Endothelial cell of umbilical vein (primary cell): ENCODE measurements at regions not wholly inside any gene's neighbourhood (a gene's known extent, or its start where the extent isn't known, plus 50 kb on each side); places are given as distances from the start of the nearest gene placed in this dataset.

ENCODE experiments used
- BruUV-seq: library from RNA; stranded (reverse); fragments of 400-500 nt; replicated peaks from 2 replicates; lab custom pipeline; 2021; lab: Mats Ljungman, UMichigan
- CTCF ChIA-PET: fragments of 300-600, 350-600 bp; sonication (Branson Sonifier 250); formaldehyde crosslinking; loops from one replicate; lab custom pipeline; 2021; ENCODE audit warnings: antibody characterized with exemption, inconsistent platforms; lab: Charles Lee
- POLR2A ChIA-PET: fragments of 300-600, 350-600 bp; sonication (Branson Sonifier 250); formaldehyde crosslinking; loops from one replicate; lab custom pipeline; 2021; ENCODE audit warnings: antibody characterized with exemption, inconsistent platforms; lab: Charles Lee
- DNase-seq: peaks from one replicate; pipeline ENCODE4 v3.0.0-alpha.2; 2011; ENCODE audit warnings: low read depth, low spot score
- FAIRE-seq: peaks from 2 replicates; lab custom pipeline; 2011; peaks lifted over from hg19 to GRCh38; lab: Jason Lieb, UNC
- H2AFZ ChIP-seq: 2 replicates; pipeline ENCODE4 v1.6.0; 2012; ENCODE audit warnings: low read depth, low read length, control low read depth, inconsistent platforms
- H3K27ac ChIP-seq: 2 replicates; pipeline ENCODE4 v1.5.1; 2011; ENCODE audit warnings: low read depth, mild to moderate bottlenecking, control low read depth, low read length, moderate library complexity; ENCODE audit not compliant: insufficient read depth
- H3K27me3 ChIP-seq, 2 experiments: 2 replicates each; pipeline versions ENCODE4 v1.6.0 to v1.6.1; 2011; ENCODE audit warnings: low read length in 2 of 2, mixed read lengths in 1 of 2; ENCODE audit not compliant: control insufficient read depth in 2 of 2, insufficient read depth in 2 of 2
- H3K36me3 ChIP-seq, 2 experiments: 2 replicates in 1 of 2; 3 replicates in 1 of 2; pipeline ENCODE4 v1.5.1; 2011; ENCODE audit warnings: low read length in 2 of 2, mild to moderate bottlenecking in 1 of 2, moderate library complexity in 1 of 2; ENCODE audit not compliant: control insufficient read depth in 2 of 2, insufficient read depth in 2 of 2; ENCODE audit errors: extremely low read depth in 1 of 2
- H3K4me1 ChIP-seq: 3 replicates; pipeline ENCODE4 v1.5.1; 2011; ENCODE audit warnings: mild to moderate bottlenecking, low read length; ENCODE audit not compliant: control insufficient read depth, insufficient read depth; ENCODE audit errors: extremely low read depth
- H3K4me2 ChIP-seq: 2 replicates; pipeline ENCODE4 v1.6.1; 2011; ENCODE audit warnings: low read length, control low read depth, mixed read lengths; ENCODE audit not compliant: insufficient read depth
- H3K4me3 ChIP-seq, 3 experiments: fragments of 200-600 bp in 1 of 3; sonication (generic), shearing (Covaris generic) in 1 of 3; replicated peaks in 1 of 3; 2 replicates each; pipeline ENCODE4 v1.5.1; 2011 to 2016; ENCODE audit warnings: control low read depth in 3 of 3, low read length in 3 of 3, mild to moderate bottlenecking in 2 of 3, inconsistent platforms in 1 of 3, low read depth in 1 of 3, moderate library complexity in 1 of 3; ENCODE audit not compliant: insufficient read depth in 1 of 3
- H3K79me2 ChIP-seq: 2 replicates; pipeline ENCODE4 v1.6.0; 2012; ENCODE audit warnings: low read length, inconsistent platforms; ENCODE audit not compliant: control insufficient read depth, insufficient read depth
- H3K9ac ChIP-seq: replicated peaks from 2 replicates; pipeline ENCODE3; 2011; ENCODE audit warnings: low read length, control low read depth; ENCODE audit not compliant: insufficient read depth; ENCODE audit errors: extremely low read depth
- H3K9me1 ChIP-seq: replicated peaks from 3 replicates; pipeline ENCODE4 v1.6.0; 2011; ENCODE audit warnings: mild to moderate bottlenecking, low read length; ENCODE audit not compliant: control insufficient read depth, insufficient read depth; ENCODE audit errors: extremely low read depth
- H3K9me3 ChIP-seq: replicated peaks from 2 replicates; pipeline ENCODE4 v1.5.1; 2012; ENCODE audit warnings: low read length, inconsistent platforms; ENCODE audit not compliant: control insufficient read depth, insufficient read depth
- H4K20me1 ChIP-seq: replicated peaks from 2 replicates; pipeline ENCODE3; 2011; ENCODE audit warnings: mild to moderate bottlenecking, low read length; ENCODE audit not compliant: control insufficient read depth, insufficient read depth; ENCODE audit errors: extremely low read depth
- CTCF ChIP-seq, 2 donors: IDR thresholded peaks; 1 replicate in 1 of 2; 2 replicates in 1 of 2; pipeline ENCODE4 v1.5.1; 2011; ENCODE audit warnings: low read length in 2 of 2, mild to moderate bottlenecking in 2 of 2, moderate library complexity in 2 of 2, control low read depth in 1 of 2, inconsistent platforms in 1 of 2, low read depth in 1 of 2; ENCODE audit not compliant: insufficient read depth in 1 of 2; ENCODE audit errors: extremely low read depth in 1 of 2
- EZH2 ChIP-seq: IDR thresholded peaks from 2 replicates; pipeline ENCODE4 v1.6.1; 2012; ENCODE audit warnings: borderline replicate concordance, low read depth, mild to moderate bottlenecking, moderate library complexity, low read length, inconsistent platforms; ENCODE audit not compliant: severe bottlenecking
- FOS ChIP-seq: IDR thresholded peaks from 2 replicates; pipeline ENCODE4 v1.6.1; 2011; ENCODE audit warnings: mild to moderate bottlenecking, low read length, moderate library complexity, borderline replicate concordance; ENCODE audit not compliant: insufficient read depth
- GATA2 ChIP-seq: IDR thresholded peaks from 2 replicates; pipeline ENCODE4 v1.7.0; 2011; ENCODE audit warnings: low read depth, mild to moderate bottlenecking, moderate library complexity, mixed read lengths, low read length; ENCODE audit not compliant: insufficient read length, insufficient read depth
- JUN ChIP-seq: IDR thresholded peaks from 2 replicates; pipeline ENCODE4 v1.6.1; 2011; ENCODE audit warnings: borderline replicate concordance, low read depth; ENCODE audit not compliant: insufficient read length, insufficient read depth
- MAX ChIP-seq: IDR thresholded peaks from 2 replicates; pipeline ENCODE4 v1.6.1; 2011; ENCODE audit not compliant: insufficient read depth, insufficient read length
- MYC ChIP-seq: IDR thresholded peaks from one replicate; pipeline ENCODE4 v1.6.1; 2011; ENCODE audit warnings: mild to moderate bottlenecking, low read depth, low read length
- POLR2A ChIP-seq: IDR thresholded peaks from 2 replicates; pipeline ENCODE4 v1.6.1; 2012; ENCODE audit warnings: low read depth, mild to moderate bottlenecking, control low read depth, low read length
- POLR2AphosphoS5 ChIP-seq: IDR thresholded peaks from 2 replicates; pipeline ENCODE4 v1.6.1; 2012; ENCODE audit warnings: low read depth, mild to moderate bottlenecking, control low read depth, low read length, moderate library complexity; ENCODE audit not compliant: insufficient read depth
- dilution Hi-C: fragments of 300-500 bp; cut with MboI; formaldehyde crosslinking; loops from one replicate; pipeline ENCODE4 v1.15.0; 2019; ENCODE audit warnings: low sequenced_read_pairs; ENCODE audit not compliant: extremely low pct_ligation_motif_present
- intact Hi-C: fragments of 100-400 bp; cut with micrococcal nuclease; formaldehyde crosslinking; loops from one replicate; pipeline ENCODE4 v1.10.0; 2022

GRCh38 chr9:73042155-73042554 is 89.3 kb upstream of the ALDH1A1 start:
- no TSS peak for BruUV-seq
- Histone ChIP-seq H4K20me1 (no peaks in the 10 kb centered on the region), H3K79me2 (no peaks in the 10 kb centered on the region), H3K9ac (no peak overlapping the region), H3K4me2 (no peak overlapping the region), H2AFZ (no peak overlapping the region), H3K9me3 (no peaks in the 10 kb centered on the region), H3K4me1 (no peaks in the 10 kb centered on the region), H3K9me1 (no peaks in the 10 kb centered on the region), H3K4me3 (no peak overlapping the region), H3K27me3 (no peaks in the 10 kb centered on the region), H3K27ac (no peak overlapping the region), H3K36me3 (no peaks in the 10 kb centered on the region)
- TF ChIP-seq CTCF (IDR thresholded peaks at IDR 0.05; ENCODE audit: extremely low read depth in 1 of 2, insufficient read depth in 1 of 2, low read depth in 1 of 2, low read length in 2 of 2) (no peak), GATA2 (no peak), MYC (no peak), FOS (no peak), EZH2 (no peak), POLR2AphosphoS5 (no peak), JUN (no peak), MAX (no peak), POLR2A (no peak)
- no peak for DNase-seq
- CTCF ChIA-PET: no interaction called here
- intact Hi-C loops: no loop called here
- POLR2A ChIA-PET: no interaction called here
- FAIRE-seq: no peak
- dilution Hi-C loops: no loop called here
